SU-DHL-6 (cell line): ENCODE measurements at regions not wholly inside any gene's neighbourhood (a gene's known extent, or its start where the extent isn't known, plus 50 kb on each side); places are given as distances from the start of the nearest gene placed in this dataset.

ENCODE experiments used
- H2AFZ ChIP-seq: fragments of 200-600 bp; sonication (generic); 2 replicates; pipeline ENCODE4 v1.6.1; 2014; ENCODE audit warnings: low read depth, mild to moderate bottlenecking, moderate library complexity, mixed read lengths, antibody characterized with exemption, low read length; ENCODE audit not compliant: severe bottlenecking
- H3F3A ChIP-seq: fragments of 200-600 bp; shearing (Covaris generic); 2 replicates; pipeline ENCODE4 v1.6.0; 2016; ENCODE audit warnings: antibody characterized with exemption, mild to moderate bottlenecking; ENCODE audit not compliant: insufficient read depth
- H3K27ac ChIP-seq: fragments of 200-600 bp; sonication (generic); 2 replicates; pipeline ENCODE4 v1.5.1; 2016; ENCODE audit warnings: low read depth, mild to moderate bottlenecking, low read length, moderate library complexity, mixed read lengths
- H3K27me3 ChIP-seq: fragments of 200-600 bp; sonication (generic), shearing (Covaris generic); 2 replicates; pipeline ENCODE4 v1.6.0; 2014; ENCODE audit warnings: mild to moderate bottlenecking, low read length
- H3K36me3 ChIP-seq: fragments of 200-600 bp; sonication (generic); 2 replicates; pipeline ENCODE4 v1.6.1; 2014; ENCODE audit warnings: mild to moderate bottlenecking, low read length, mixed read lengths
- H3K4me2 ChIP-seq: fragments of 300-600, 200-600 bp; shearing (Covaris generic), sonication (generic); 2 replicates; pipeline ENCODE4 v1.6.0; 2014; ENCODE audit warnings: low read length, low read depth, mild to moderate bottlenecking; ENCODE audit not compliant: poor library complexity, severe bottlenecking
- H3K4me3 ChIP-seq: fragments of 200-600 bp; sonication (generic); 2 replicates; pipeline ENCODE4 v1.5.1; 2014; ENCODE audit warnings: antibody characterized with exemption, low read length, mild to moderate bottlenecking, mixed read lengths; ENCODE audit not compliant: insufficient read depth, poor library complexity, severe bottlenecking
- H3K79me2 ChIP-seq: fragments of 200-600 bp; sonication (generic); 2 replicates; pipeline ENCODE4 v1.6.1; 2014; ENCODE audit warnings: mild to moderate bottlenecking, low read length, moderate library complexity; ENCODE audit not compliant: insufficient read depth
- H3K9ac ChIP-seq: fragments of 200-600 bp; sonication (generic); 2 replicates; pipeline ENCODE4 v1.7.0; 2014; ENCODE audit warnings: mild to moderate bottlenecking, low read length
- H3K9me2 ChIP-seq: fragments of 200-600 bp; sonication (generic); replicated peaks from 2 replicates; pipeline ENCODE4 v1.6.1; 2014; ENCODE audit warnings: low read length; ENCODE audit not compliant: insufficient read depth
- H3K9me3 ChIP-seq: fragments of 200-600 bp; sonication (generic); 2 replicates; pipeline ENCODE4 v1.6.1; 2014; ENCODE audit warnings: low read length, mixed read lengths; ENCODE audit not compliant: insufficient read depth
- H4K20me1 ChIP-seq: fragments of 200-600 bp; sonication (generic); 2 replicates; pipeline ENCODE4 v1.6.1; 2014; ENCODE audit warnings: low read depth, mild to moderate bottlenecking, antibody characterized with exemption, low read length, moderate library complexity, mixed read lengths
- EZH2phosphoT487 ChIP-seq: fragments of 200-600 bp; sonication (generic), shearing (Covaris generic); conservative IDR thresholded peaks from 2 replicates; pipeline ENCODE4 v1.6.1; 2018; ENCODE audit warnings: mild to moderate bottlenecking, antibody characterized with exemption, low read length, moderate library complexity, mixed read lengths
- TF ChIP-seq, protein P1 (sequence below): fragments of 200-600 bp; sonication (generic); IDR thresholded peaks from one replicate; pipeline ENCODE4 v1.5.1; 2017; ENCODE audit warnings: antibody characterized with exemption, mild to moderate bottlenecking, low read length, moderate library complexity; ENCODE audit not compliant: insufficient read depth, poor library complexity, severe bottlenecking

DNA sequence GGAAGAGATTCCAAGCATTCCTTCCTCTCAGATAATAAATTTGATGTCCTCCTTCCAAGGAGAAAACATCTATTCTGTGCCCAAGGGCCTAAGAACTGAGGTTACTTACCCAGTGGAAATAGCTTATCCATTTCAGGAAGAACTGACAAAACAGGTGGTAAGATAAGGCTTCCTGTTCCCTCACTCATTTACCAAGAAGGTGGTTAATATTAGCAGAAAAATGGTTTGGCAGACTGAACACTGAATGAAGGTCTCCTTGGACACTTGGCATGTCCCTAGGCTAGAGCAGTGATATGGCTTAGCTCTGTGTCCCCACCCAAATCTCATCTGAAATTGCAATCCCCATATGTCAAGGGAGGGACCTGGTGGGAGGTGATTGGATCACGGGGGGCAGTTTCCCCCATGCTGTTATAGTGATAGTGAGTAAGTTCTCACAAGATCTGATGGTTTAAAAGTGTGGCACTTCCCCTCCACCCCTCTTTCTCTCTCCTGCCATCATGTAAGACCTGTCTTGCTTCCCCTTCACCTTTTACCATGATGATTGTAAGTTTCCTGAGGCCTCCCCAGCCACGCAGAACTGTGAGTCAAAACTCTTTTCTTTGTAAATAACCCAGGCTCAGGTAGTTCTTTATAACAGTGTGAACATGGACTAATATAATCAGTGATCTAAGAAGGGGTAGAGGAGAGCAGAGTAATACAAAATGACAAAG, 127.4 kb downstream of the ST8SIA2 start:
- Histone ChIP-seq H3K9ac (no peak overlapping the region), H3K79me2 (no peaks in the 10 kb centered on the region), H3K9me2 (no peaks in the 10 kb centered on the region), H3K27me3 (no peaks in the 10 kb centered on the region), H3K27ac (no peak overlapping the region), H3F3A (no peaks in the 10 kb centered on the region), H2AFZ (no peak overlapping the region), H3K4me2 (no peak overlapping the region), H3K4me3 (no peak overlapping the region), H3K36me3 (no peaks in the 10 kb centered on the region), H3K9me3 (no peaks in the 10 kb centered on the region), H4K20me1 (no peaks in the 10 kb centered on the region)
- TF ChIP-seq EZH2phosphoT487: no peak
- TF ChIP-seq, protein P1, sequence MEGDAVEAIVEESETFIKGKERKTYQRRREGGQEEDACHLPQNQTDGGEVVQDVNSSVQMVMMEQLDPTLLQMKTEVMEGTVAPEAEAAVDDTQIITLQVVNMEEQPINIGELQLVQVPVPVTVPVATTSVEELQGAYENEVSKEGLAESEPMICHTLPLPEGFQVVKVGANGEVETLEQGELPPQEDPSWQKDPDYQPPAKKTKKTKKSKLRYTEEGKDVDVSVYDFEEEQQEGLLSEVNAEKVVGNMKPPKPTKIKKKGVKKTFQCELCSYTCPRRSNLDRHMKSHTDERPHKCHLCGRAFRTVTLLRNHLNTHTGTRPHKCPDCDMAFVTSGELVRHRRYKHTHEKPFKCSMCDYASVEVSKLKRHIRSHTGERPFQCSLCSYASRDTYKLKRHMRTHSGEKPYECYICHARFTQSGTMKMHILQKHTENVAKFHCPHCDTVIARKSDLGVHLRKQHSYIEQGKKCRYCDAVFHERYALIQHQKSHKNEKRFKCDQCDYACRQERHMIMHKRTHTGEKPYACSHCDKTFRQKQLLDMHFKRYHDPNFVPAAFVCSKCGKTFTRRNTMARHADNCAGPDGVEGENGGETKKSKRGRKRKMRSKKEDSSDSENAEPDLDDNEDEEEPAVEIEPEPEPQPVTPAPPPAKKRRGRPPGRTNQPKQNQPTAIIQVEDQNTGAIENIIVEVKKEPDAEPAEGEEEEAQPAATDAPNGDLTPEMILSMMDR: no peak

GRCh38 chr15:92519709-92520108, 126.0 kb downstream of the ST8SIA2 start:
- Histone ChIP-seq H3K4me3 (no peak overlapping the region), H3K27ac (no peak overlapping the region), H3K36me3 (no peaks in the 10 kb centered on the region), H3K4me2 (no peak overlapping the region), H3K9me2 (no peaks in the 10 kb centered on the region), H3K79me2 (no peaks in the 10 kb centered on the region), H4K20me1 (no peaks in the 10 kb centered on the region), H3K9ac (no peak overlapping the region), H2AFZ (no peak overlapping the region), H3K27me3 (no peaks in the 10 kb centered on the region), H3F3A (no peaks in the 10 kb centered on the region), H3K9me3 (no peaks in the 10 kb centered on the region)
- no peak for TF ChIP-seq EZH2phosphoT487
- TF ChIP-seq, protein P1: no peak
